ENCODE measurements at regions not wholly inside any gene's neighbourhood (a gene's known extent, or its start where the extent isn't known, plus 50 kb on each side); places are given as distances from the start of the nearest gene placed in this dataset.

- TF ChIP-seq SETDB1 (IDR thresholded peaks at IDR 0.05; ENCODE audit: insufficient read length, low read length) (no peak), CTCF (tag by site-specific recombination; IDR thresholded peaks at IDR 0.05) (no peak), ZNF510 (tag by site-specific recombination; IDR thresholded peaks at IDR 0.05; ENCODE audit: insufficient replicate concordance) (no peak), REST (tag by site-specific recombination; IDR thresholded peaks at IDR 0.05) (no peak), YY1 (tag by site-specific recombination; IDR thresholded peaks at IDR 0.05) (no peak), ZNF146 (tag by site-specific recombination; IDR thresholded peaks at IDR 0.05) (no peak)
- TF ChIP-seq, protein P1, sequence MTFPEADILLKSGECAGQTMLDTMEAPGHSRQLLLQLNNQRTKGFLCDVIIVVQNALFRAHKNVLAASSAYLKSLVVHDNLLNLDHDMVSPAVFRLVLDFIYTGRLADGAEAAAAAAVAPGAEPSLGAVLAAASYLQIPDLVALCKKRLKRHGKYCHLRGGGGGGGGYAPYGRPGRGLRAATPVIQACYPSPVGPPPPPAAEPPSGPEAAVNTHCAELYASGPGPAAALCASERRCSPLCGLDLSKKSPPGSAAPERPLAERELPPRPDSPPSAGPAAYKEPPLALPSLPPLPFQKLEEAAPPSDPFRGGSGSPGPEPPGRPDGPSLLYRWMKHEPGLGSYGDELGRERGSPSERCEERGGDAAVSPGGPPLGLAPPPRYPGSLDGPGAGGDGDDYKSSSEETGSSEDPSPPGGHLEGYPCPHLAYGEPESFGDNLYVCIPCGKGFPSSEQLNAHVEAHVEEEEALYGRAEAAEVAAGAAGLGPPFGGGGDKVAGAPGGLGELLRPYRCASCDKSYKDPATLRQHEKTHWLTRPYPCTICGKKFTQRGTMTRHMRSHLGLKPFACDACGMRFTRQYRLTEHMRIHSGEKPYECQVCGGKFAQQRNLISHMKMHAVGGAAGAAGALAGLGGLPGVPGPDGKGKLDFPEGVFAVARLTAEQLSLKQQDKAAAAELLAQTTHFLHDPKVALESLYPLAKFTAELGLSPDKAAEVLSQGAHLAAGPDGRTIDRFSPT (tag by site-specific recombination; IDR thresholded peaks at IDR 0.05): no peak
- TF ChIP-seq, protein P2, sequence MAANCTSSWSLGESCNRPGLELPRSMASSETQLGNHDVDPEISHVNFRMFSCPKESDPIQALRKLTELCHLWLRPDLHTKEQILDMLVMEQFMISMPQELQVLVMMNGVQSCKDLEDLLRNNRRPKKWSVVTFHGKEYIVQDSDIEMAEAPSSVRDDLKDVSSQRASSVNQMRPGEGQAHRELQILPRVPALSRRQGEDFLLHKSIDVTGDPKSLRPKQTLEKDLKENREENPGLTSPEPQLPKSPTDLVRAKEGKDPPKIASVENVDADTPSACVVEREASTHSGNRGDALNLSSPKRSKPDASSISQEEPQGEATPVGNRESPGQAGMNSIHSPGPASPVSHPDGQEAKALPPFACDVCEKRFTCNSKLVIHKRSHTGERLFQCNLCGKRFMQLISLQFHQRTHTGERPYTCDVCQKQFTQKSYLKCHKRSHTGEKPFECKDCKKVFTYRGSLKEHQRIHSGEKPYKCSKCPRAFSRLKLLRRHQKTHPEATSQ (tag by site-specific recombination; IDR thresholded peaks at IDR 0.05): no peak
Observed at GRCh38 chr2:223652902-223653301, 50.7 kb upstream of the SCG2 start.

All from HEK293 (cell line).